Right lobe of liver (tissue), 6 donors: ENCODE measurements at regions not wholly inside any gene's neighbourhood (a gene's known extent, or its start where the extent isn't known, plus 50 kb on each side); places are given as distances from the start of the nearest gene placed in this dataset.

Experiments
- ATAC-seq, 4 donors: fragments of 200-7000 bp; cut with Tn5 transposase; one replicate each; pipeline ENCODE4 v1.9.1; 2020; ENCODE audit warnings: mild to moderate bottlenecking in 4 of 4, moderate library complexity in 4 of 4
- DNase-seq, 3 donors: peaks; one replicate each; pipeline ENCODE4 v3.0.0-alpha.2; 2020
- H3K27ac ChIP-seq, 3 donors: fragments of 200-600 bp; one replicate each; pipeline ENCODE4 v1.8.0; 2022
- H3K27me3 ChIP-seq, 2 donors: fragments of 200-600 bp; one replicate each; pipeline ENCODE4 v1.8.0; 2022
- H3K36me3 ChIP-seq, 4 donors: fragments of 200-600 bp; sonication (generic) in 1 of 4; one replicate each; pipeline versions ENCODE4 v1.5.1 to v1.8.0; 2017 to 2022; ENCODE audit warnings: control low read depth in 1 of 4
- H3K4me1 ChIP-seq, 4 donors: fragments of 200-600 bp; sonication (generic) in 1 of 4; one replicate each; pipeline versions ENCODE4 v1.5.1 to v1.8.0; 2017 to 2022; ENCODE audit warnings: control low read depth in 1 of 4
- H3K4me3 ChIP-seq, 3 donors: fragments of 200-600 bp; one replicate each; pipeline ENCODE4 v1.8.0; 2022
- H3K9me3 ChIP-seq, 4 donors: fragments of 200-600 bp; sonication (generic) in 1 of 4; one replicate each; pipeline versions ENCODE4 v1.5.1 to v1.8.0; 2017 to 2022; ENCODE audit warnings: control low read depth in 1 of 4
- CTCF ChIP-seq, 4 donors: fragments of 200-600 bp in 3 of 4; fragments of 450-650 bp in 1 of 4; IDR thresholded peaks; one replicate each; pipeline versions ENCODE4 v1.5.1 to v1.8.0; 2016 to 2022; ENCODE audit warnings: antibody characterized with exemption in 4 of 4, mild to moderate bottlenecking in 2 of 4
- POLR2A ChIP-seq: fragments of 450-650 bp; IDR thresholded peaks from one replicate; pipeline ENCODE4 v1.6.1; 2017; ENCODE audit warnings: antibody characterized with exemption, mild to moderate bottlenecking
- WGBS: methylation state at CpG from one replicate; pipeline ENCODE4 v1.1.6; 2018; ENCODE audit warnings: low coverage, low lambda C conversion rate; ENCODE audit not compliant: insufficient coverage; ENCODE audit errors: missing lambda C conversion rate; 5-methylcytosine and 5-hydroxymethylcytosine counted together
- intact Hi-C, 2 donors: fragments of 100-400 bp; cut with DNase I; formaldehyde crosslinking; loops; one replicate each; pipeline versions ENCODE4 v1.11.2 to v1.14.1; 2022
- donor health status: DM: no; HTN: yes; CAD: no.
- donor health status: DM: no; HTN: no; CAD: no.
- donor health status: DM: no; HTN: no; CAD: no.
- donor health status: DM: no; HTN: yes; CAD: no.
- donor health status: DM: no; HTN: yes; CAD: no.

GRCh38 chr16:65787921-65788320 lies 578.6 kb upstream of the CDH5 start:
- no peak for TF ChIP-seq POLR2A
- TF ChIP-seq CTCF (IDR thresholded peaks at IDR 0.05), result no peak
- DNase-seq (no peak), ATAC-seq (no peak)
- 72% methylated on average over 10 of the region's 11 CpGs for WGBS
- H3K4me1 ChIP-seq, result no peaks in the 10 kb centered on the region
- no peak overlapping the region for H3K27ac ChIP-seq
- intact Hi-C loops, result no loop called here
- no peak overlapping the region for H3K4me3 ChIP-seq
- no peaks in the 10 kb centered on the region for H3K36me3 ChIP-seq
- no peaks in the 10 kb centered on the region for H3K27me3 ChIP-seq
- no peaks in the 10 kb centered on the region for H3K9me3 ChIP-seq

- WGBS, result 56% methylated on average over 4 of the region's 5 CpGs
- H3K9me3 ChIP-seq, result no peaks in the 10 kb centered on the region
- H3K27me3 ChIP-seq, result no peaks in the 10 kb centered on the region
- no peak overlapping the region for H3K27ac ChIP-seq
- no peak for DNase-seq
- no peak for TF ChIP-seq CTCF (IDR thresholded peaks at IDR 0.05)
- H3K4me3 ChIP-seq, result no peak overlapping the region
- no peak for ATAC-seq
- no peaks in the 10 kb centered on the region for H3K4me1 ChIP-seq
- H3K36me3 ChIP-seq, result no peaks in the 10 kb centered on the region
- intact Hi-C loops, result no loop called here
Measured at GRCh38 chr16:65786916-65787315, 579.6 kb upstream of the CDH5 start.

- DNase-seq, result no peak
- 55% methylated on average over 6 of the region's 7 CpGs for WGBS
- H3K4me3 ChIP-seq, result no peak overlapping the region
- no peak for TF ChIP-seq POLR2A
- no peak for TF ChIP-seq CTCF (IDR thresholded peaks at IDR 0.05)
- intact Hi-C loops, result no loop called here
- H3K27ac ChIP-seq, result no peak overlapping the region
- no peaks in the 10 kb centered on the region for H3K27me3 ChIP-seq
- no peaks in the 10 kb centered on the region for H3K4me1 ChIP-seq
- no peaks in the 10 kb centered on the region for H3K36me3 ChIP-seq
- no peak for ATAC-seq
- no peaks in the 10 kb centered on the region for H3K9me3 ChIP-seq
Measured at GRCh38 chr16:65783709-65784474, 582.6 kb upstream of the CDH5 start.

GRCh38 chr16:65782611-65783600 lies 583.6 kb upstream of the CDH5 start:
- intact Hi-C loops, result no loop called here
- Histone ChIP-seq H3K4me1 (no peaks in the 10 kb centered on the region), H3K4me3 (no peak overlapping the region), H3K27me3 (no peaks in the 10 kb centered on the region), H3K36me3 (no peaks in the 10 kb centered on the region), H3K9me3 (no peaks in the 10 kb centered on the region), H3K27ac (no peak overlapping the region)
- no peak for ATAC-seq
- TF ChIP-seq CTCF (IDR thresholded peaks at IDR 0.05), result no peak
- TF ChIP-seq POLR2A, result no peak
- no peak for DNase-seq
- WGBS, result 59% methylated on average over 9 of the region's 13 CpGs
